IPS-18a (cell line): ENCODE measurements at regions not wholly inside any gene's neighbourhood (a gene's known extent, or its start where the extent isn't known, plus 50 kb on each side); places are given as distances from the start of the nearest gene placed in this dataset.

ENCODE experiments used
- H3K27ac ChIP-seq: one replicate; pipeline ENCODE4 v1.5.1; 2013; ENCODE audit warnings: low read length
- H3K27me3 ChIP-seq: one replicate; pipeline ENCODE4 v1.6.1; 2013; ENCODE audit warnings: mild to moderate bottlenecking, low read length; ENCODE audit not compliant: control insufficient read depth, insufficient read depth
- H3K36me3 ChIP-seq: one replicate; pipeline ENCODE4 v1.6.1; 2013; ENCODE audit warnings: low read depth, low read length; ENCODE audit not compliant: control insufficient read depth
- H3K4me1 ChIP-seq: one replicate; pipeline ENCODE4 v1.6.1; 2013; ENCODE audit warnings: low read depth, low read length; ENCODE audit not compliant: control insufficient read depth
- H3K4me3 ChIP-seq: one replicate; pipeline ENCODE4 v1.5.1; 2013; ENCODE audit warnings: low read length
- H3K9ac ChIP-seq: one replicate; pipeline ENCODE4 v1.6.1; 2013; ENCODE audit warnings: mild to moderate bottlenecking, low read length, moderate library complexity
- H3K9me3 ChIP-seq: one replicate; pipeline ENCODE4 v1.6.1; 2013; ENCODE audit warnings: low read depth, low read length; ENCODE audit not compliant: control insufficient read depth

DNA sequence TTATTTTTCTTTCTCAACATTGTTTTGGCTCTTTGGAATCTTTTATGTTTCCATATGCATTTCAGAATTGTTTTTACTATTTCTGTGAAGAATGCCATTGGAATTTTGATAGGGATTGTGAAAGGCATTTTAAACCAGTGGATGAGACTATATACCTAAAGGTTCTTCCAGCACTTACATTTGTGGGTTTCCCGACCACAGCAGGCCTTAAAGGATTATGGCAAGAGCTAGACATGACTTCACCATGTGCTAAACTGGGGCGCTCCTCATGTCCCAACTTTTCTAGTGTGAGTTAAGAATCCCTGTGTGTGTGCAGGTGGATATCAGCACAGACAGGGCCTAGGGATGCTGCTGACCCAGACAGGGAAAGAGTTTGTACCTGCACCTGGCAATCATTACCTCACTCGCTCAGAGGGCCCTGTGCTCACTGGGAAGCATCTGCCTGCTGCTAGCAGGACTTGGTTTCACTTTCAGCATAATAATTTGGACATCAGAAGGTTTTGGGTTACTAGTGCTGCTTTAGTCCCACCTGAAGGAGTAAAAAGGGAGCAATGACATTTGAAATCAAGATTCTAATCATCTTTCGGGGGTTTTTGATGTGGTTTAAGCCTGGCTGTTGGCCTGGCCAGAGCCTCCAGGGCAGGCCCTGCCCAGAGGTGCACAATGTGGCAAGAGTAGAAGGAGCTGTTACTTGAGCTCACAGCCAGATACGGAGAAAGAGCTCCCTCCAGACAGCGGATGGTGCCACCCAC lies 137.1 kb downstream of the CDC5L start:
- no peaks in the 10 kb centered on the region for H3K27me3 ChIP-seq
- H3K4me1 ChIP-seq: no peaks in the 10 kb centered on the region
- H3K36me3 ChIP-seq: no peaks in the 10 kb centered on the region
- H3K9me3 ChIP-seq: peaks cover 4% of the 10 kb centered on the region
- no peak overlapping the region for H3K27ac ChIP-seq
- no peak overlapping the region for H3K4me3 ChIP-seq
- H3K9ac ChIP-seq: no peak overlapping the region

DNA sequence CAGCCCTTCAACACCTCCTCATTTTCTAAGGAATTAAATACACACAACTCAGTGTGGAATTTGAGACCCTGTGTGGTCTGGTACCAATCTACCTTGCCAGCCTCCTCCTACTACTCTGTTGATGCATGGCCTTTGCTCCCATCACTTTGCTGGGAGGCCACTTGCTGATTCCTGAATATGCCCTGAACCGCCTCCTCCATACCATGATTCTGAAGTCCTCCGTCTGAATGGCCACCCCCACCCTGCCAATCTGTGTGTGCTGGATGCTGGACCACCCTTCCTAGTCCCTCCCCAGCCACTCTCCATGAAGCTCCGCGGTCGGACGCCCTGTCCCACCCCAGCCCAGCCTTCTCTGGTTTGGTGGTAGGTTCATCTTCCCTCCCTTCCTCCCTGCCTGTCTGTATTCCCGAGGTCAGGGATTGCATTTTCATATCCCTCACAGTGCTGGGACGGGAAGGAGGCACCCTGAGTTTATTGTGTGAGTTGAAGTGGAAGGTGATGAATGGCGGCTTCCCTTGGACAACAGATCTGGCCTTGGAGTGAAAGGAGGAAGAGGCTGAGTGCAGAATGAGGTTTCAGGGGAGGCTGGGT lies 138.3 kb downstream of the CDC5L start:
- Histone ChIP-seq H3K4me1 (no peaks in the 10 kb centered on the region), H3K27me3 (no peaks in the 10 kb centered on the region)

DNA sequence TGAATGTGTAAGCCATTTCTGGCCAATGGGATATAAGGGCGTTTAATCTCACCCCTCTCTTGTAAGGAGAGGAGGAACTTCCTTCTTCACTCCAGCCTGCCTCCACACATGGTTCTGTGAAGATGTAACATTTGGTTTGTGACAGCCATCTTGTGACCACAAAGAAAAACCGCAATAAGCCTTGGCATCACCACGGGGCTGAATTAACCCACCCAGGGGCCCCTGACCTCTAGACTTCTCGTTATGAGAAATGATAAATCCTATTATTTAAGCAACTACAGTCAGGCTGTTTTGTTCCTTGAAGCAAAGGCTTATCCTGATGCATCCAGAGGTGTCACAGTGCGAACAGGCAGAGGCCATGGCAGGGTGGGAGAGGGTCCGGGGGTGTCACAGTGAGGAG lies 139.7 kb downstream of the CDC5L start:
- Histone ChIP-seq H3K9ac (no peak overlapping the region), H3K4me1 (no peaks in the 10 kb centered on the region), H3K36me3 (no peaks in the 10 kb centered on the region), H3K4me3 (no peak overlapping the region), H3K27ac (no peak overlapping the region), H3K27me3 (no peaks in the 10 kb centered on the region), H3K9me3 (peaks cover 4% of the 10 kb centered on the region)

More for the DNA sequence above, 138.3 kb downstream of the CDC5L start:
- no peak overlapping the region for H3K27ac ChIP-seq
- H3K9ac ChIP-seq: no peak overlapping the region
- H3K9me3 ChIP-seq: peaks cover 4% of the 10 kb centered on the region
- H3K36me3 ChIP-seq: no peaks in the 10 kb centered on the region
- H3K4me3 ChIP-seq: no peak overlapping the region

DNA sequence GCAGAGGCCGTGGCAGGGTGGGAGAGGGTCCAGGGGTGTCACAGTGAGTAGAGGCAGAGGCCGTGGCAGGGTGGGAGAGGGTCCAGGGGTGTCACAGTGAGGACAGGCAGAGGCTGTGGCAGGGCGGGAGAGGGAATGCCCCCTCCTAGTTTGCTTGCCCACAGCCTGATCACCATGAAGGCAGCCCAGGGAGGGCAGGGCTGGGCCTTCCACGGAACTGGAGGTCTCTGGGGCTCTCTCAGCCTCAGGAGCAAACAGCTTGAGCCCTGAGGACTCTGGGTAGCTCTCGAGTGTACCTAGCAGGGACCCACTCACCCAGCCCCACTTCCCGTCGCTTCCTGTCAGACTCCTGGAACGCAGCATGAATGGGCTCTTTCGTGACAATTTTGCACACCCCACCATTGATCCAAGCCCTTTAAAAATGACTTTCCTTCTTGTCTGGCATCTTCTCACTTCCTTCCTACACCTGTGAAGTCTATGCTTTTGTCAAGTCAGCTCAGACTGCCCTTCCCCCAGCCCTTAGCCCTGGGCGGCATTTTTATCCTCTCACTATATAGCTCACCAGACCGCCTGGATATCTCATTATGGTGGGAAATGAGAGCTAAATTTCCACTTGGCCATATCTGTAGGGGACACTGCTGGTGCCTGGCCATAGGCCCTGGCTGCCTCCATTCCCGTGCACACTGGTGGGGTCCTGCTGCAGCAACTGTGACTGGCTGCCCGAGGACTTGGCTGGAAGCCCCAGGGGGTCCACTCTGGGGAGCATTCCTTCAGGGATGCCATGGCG lies 140.3 kb downstream of the CDC5L start:
- Histone ChIP-seq H3K27ac (no peak overlapping the region), H3K4me3 (no peak overlapping the region)

DNA sequence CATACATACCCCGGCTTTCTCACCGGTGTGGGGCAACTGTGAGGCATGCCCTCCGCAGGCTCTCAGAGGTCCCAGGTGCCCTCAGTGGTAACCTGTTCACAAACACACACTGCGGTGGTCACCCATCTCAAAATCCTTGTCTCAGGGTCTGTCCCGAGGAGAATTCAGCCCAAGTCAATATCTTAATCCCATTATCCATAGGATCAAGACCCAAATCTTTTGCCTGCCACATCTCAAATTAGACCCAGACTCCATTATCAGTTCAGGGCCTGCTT lies 140.8 kb downstream of the CDC5L start:
- no peak overlapping the region for H3K4me3 ChIP-seq
- no peaks in the 10 kb centered on the region for H3K27me3 ChIP-seq

More for the DNA sequence above, 140.3 kb downstream of the CDC5L start:
- no peaks in the 10 kb centered on the region for H3K4me1 ChIP-seq
- peaks cover 4% of the 10 kb centered on the region for H3K9me3 ChIP-seq
- H3K27me3 ChIP-seq: no peaks in the 10 kb centered on the region
- H3K36me3 ChIP-seq: no peaks in the 10 kb centered on the region
- H3K9ac ChIP-seq: no peak overlapping the region

DNA sequence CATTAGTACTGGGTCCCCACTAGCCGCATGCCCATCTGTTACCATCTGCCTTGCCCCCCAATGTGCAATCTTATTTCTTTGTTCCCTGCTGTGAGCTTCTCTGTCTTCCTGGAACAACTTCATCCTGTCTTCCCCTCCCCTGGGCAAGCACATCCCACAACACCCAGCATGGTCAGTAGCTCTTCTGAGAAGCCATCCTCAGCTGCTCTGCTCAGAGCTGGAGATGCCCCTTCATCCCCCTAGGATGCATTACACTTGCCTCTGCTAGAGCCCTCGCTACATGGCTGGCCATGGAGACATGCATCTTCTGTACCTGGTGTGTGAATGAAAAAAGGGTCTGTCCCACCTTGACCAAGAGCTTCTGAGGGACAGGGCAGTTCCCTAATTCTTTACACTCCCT lies 141.2 kb downstream of the CDC5L start:
- no peaks in the 10 kb centered on the region for H3K27me3 ChIP-seq
- no peaks in the 10 kb centered on the region for H3K36me3 ChIP-seq
- H3K4me3 ChIP-seq: no peak overlapping the region
- H3K9ac ChIP-seq: no peak overlapping the region
- no peak overlapping the region for H3K27ac ChIP-seq
- H3K4me1 ChIP-seq: no peaks in the 10 kb centered on the region
- H3K9me3 ChIP-seq: peaks cover 4% of the 10 kb centered on the region

More for the DNA sequence above, 140.8 kb downstream of the CDC5L start:
- no peaks in the 10 kb centered on the region for H3K4me1 ChIP-seq
- H3K9ac ChIP-seq: no peak overlapping the region
- no peak overlapping the region for H3K27ac ChIP-seq
- peaks cover 4% of the 10 kb centered on the region for H3K9me3 ChIP-seq
- no peaks in the 10 kb centered on the region for H3K36me3 ChIP-seq

DNA sequence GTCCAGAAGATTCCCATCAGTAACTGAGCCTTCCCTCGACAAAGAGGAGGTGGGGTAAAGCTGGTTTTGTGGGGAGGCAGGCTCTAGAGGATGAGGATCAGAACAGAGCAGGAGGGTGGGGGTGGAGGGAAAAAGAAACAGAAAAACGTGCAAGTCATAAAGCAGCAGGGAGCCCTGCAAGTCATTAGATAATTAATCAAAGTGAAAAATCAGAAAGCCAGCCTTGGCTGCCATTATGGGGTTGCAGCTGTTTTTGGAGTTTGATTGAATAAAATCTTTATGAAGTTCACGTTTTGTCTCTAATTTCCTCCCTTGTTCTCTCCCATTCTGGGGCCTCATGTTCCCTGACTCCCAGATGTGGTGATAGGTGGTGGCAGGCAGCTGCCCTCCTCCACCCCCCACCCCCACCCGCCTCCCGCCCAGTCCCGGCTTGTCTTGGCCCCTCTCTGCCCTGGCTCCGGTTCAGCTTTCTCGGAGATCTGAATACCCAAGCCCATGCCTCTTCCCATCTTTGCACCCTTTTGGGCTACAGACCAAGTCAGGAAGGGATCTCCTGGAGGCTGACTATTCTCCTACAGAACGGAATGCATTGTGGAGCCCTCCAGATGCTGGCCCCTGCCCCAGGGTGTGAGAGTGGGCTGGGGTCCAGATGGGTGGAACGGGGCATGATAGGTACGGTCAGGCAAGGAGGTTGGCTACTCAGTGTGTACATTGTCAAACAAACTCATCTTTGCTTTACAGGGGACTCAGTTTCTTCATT lies 141.8 kb downstream of the CDC5L start:
- no peaks in the 10 kb centered on the region for H3K27me3 ChIP-seq

DNA sequence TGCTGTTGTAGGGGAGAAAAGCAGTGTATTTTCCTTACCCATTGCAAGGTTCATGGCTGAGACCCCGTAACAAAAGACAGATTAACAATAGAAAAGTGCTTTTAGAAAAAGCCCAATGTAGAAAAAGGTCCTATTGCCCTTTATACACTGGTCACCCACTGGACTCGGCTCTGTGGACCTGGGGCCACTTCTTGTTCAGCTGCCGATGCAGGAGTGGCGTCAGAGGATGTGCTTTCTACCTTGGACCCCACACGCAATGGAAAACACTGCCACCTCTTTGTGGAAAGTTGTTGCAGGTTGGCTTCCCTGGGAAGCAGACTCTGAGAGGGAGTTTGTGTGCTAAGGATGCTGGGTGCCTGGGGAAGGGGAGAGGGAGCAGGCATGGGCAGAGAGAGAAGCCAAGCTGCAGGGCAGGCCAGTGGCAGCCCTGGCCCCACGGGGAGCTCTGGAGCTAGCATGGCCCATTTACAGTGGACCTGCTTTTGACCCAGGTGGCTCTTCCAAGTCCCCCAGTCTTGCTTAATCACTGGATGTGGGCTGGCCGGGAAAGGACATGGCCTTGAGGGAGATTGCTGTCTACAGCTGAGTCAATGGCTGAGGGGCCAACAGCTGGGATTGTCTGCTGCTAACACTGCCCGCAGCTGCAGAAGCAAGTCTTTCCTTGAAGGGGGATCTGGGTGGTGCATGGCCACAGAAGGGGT lies 142.9 kb downstream of the CDC5L start:
- H3K27me3 ChIP-seq: no peaks in the 10 kb centered on the region
- H3K4me1 ChIP-seq: no peaks in the 10 kb centered on the region
- H3K27ac ChIP-seq: no peak overlapping the region
- no peak overlapping the region for H3K4me3 ChIP-seq
- no peaks in the 10 kb centered on the region for H3K9me3 ChIP-seq
- no peaks in the 10 kb centered on the region for H3K36me3 ChIP-seq
- no peak overlapping the region for H3K9ac ChIP-seq

More for the DNA sequence above, 141.8 kb downstream of the CDC5L start:
- Histone ChIP-seq H3K9ac (no peak overlapping the region), H3K27ac (no peak overlapping the region), H3K9me3 (peaks cover 2% of the 10 kb centered on the region), H3K4me1 (no peaks in the 10 kb centered on the region), H3K4me3 (no peak overlapping the region), H3K36me3 (no peaks in the 10 kb centered on the region)

DNA sequence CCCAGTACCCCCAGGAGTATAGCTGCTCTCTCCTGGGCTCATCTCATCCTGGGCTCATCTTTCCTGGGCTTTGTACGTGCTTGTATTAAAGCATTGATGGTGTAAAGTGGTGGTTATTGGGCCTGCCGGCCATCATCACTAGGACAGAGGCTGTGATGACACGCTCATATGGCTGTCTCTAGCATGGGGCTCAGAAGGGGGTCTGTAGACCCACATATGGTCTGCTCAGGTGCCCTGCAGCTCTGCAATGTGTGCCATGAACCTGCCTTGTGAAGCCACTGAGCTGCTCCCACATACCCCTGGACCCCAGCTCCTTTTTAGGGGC lies 143.4 kb downstream of the CDC5L start:
- no peak overlapping the region for H3K27ac ChIP-seq
- no peaks in the 10 kb centered on the region for H3K9me3 ChIP-seq
- H3K36me3 ChIP-seq: no peaks in the 10 kb centered on the region
- no peaks in the 10 kb centered on the region for H3K27me3 ChIP-seq
- H3K4me1 ChIP-seq: no peaks in the 10 kb centered on the region
- no peak overlapping the region for H3K4me3 ChIP-seq
- H3K9ac ChIP-seq: no peak overlapping the region

DNA sequence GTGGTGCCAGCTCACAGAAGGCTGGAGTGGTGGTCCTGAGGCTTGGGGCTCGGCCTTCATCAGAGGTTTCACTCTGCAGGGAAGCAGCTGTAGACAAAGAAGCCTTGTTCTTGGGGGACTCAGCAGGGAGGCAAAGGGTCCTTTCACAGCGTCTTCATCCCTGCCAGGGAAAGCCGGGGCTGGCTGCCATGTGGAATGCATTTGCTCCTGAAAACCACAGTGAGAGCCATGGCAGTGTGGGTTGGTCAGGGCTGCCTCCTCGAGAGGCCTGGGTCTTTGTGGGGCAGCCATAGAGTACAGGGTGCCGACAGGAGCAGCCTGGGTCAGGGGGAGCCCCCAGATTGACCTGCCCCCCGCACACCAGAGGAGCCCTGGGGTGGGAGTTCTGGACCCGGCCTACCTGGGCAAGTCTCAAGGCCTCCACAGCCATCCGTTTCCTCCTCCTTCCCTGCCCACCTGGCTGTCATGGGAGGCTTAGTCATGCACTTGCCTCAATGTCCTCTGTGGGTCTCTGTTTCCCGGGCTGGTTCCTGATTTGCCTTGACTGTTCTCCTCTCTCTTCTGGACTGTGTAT lies 144.0 kb downstream of the CDC5L start:
- Histone ChIP-seq H3K36me3 (no peaks in the 10 kb centered on the region), H3K9me3 (no peaks in the 10 kb centered on the region), H3K27me3 (no peaks in the 10 kb centered on the region), H3K9ac (no peak overlapping the region), H3K27ac (no peak overlapping the region), H3K4me3 (no peak overlapping the region), H3K4me1 (no peaks in the 10 kb centered on the region)

DNA sequence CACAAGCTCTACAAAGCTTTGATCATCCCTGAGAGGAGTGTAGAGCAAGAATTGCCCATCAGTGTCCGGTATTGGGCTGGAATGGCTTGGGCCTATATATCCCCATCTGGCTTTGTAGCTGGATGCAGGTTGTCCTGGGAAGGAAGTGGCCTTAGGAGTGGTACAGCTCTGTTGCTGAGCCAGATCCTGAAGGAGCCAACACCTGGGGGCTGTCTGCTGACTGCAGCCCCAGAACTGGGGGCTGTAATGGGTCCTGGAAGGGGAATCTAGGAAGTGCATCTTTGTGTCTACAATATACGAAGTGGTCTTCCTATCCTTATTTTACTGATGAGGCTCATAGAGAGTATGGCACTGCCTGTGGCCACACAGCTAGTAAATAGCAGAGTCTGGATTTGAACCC lies 145.9 kb downstream of the CDC5L start:
- no peaks in the 10 kb centered on the region for H3K9me3 ChIP-seq
- no peaks in the 10 kb centered on the region for H3K27me3 ChIP-seq
- H3K36me3 ChIP-seq: no peaks in the 10 kb centered on the region
- H3K27ac ChIP-seq: no peak overlapping the region
- H3K4me1 ChIP-seq: no peaks in the 10 kb centered on the region
- no peak overlapping the region for H3K9ac ChIP-seq
- H3K4me3 ChIP-seq: no peak overlapping the region
